Activated CD8-positive, alpha-beta memory T cell treated with anti-CD3 and anti-CD28 coated beads, Interleukin-2, amount 10 ng/mL, durations not matched to agents 7 days and 5 days (primary cell): ENCODE measurements at regions not wholly inside any gene's neighbourhood (a gene's known extent, or its start where the extent isn't known, plus 50 kb on each side); places are given as distances from the start of the nearest gene placed in this dataset.

Experiments
- ATAC-seq: fragments of 150-1000 bp; cut with Tn5 transposase; one replicate; pipeline ENCODE4 v1.10.0; 2021; ENCODE audit warnings: moderate library complexity
- CTCF ChIA-PET: fragments of 350-600 bp; sonication (Branson Sonifier 250); formaldehyde crosslinking; loops from one replicate; lab custom pipeline; 2021; ENCODE audit warnings: antibody characterized with exemption; lab: Charles Lee
- DNase-seq: peaks from one replicate; pipeline ENCODE4 v3.0.0-alpha.2; 2020
- H3K27ac Mint-ChIP-seq: one replicate; pipeline ENCODE4 v1.8.0; 2021; ENCODE audit warnings: mild to moderate bottlenecking, mixed read lengths
- H3K27me3 Mint-ChIP-seq: one replicate; pipeline ENCODE4 v1.8.0; 2021; ENCODE audit warnings: mixed read lengths
- H3K36me3 Mint-ChIP-seq: one replicate; pipeline ENCODE4 v1.8.0; 2021; ENCODE audit warnings: mild to moderate bottlenecking, mixed read lengths
- H3K4me1 Mint-ChIP-seq: one replicate; pipeline ENCODE4 v1.8.0; 2021; ENCODE audit warnings: mixed read lengths
- H3K4me3 Mint-ChIP-seq: one replicate; pipeline ENCODE4 v1.8.0; 2021; ENCODE audit warnings: mild to moderate bottlenecking, moderate library complexity, mixed read lengths
- H3K9me3 Mint-ChIP-seq: one replicate; pipeline ENCODE4 v1.8.0; 2022; ENCODE audit warnings: low read depth, mixed read lengths

GRCh38 chr2:12313445-12314126 lies 403.1 kb upstream of the TRIB2 start:
- H3K36me3 Mint-ChIP-seq = no peaks in the 10 kb centered on the region
- CTCF ChIA-PET = interaction anchor here (1.0 kb wide), 1 partner anchor 403 kb away, joined by 3 read pairs; the partner anchor contains the start of gene TRIB2
- H3K27me3 Mint-ChIP-seq = no peaks in the 10 kb centered on the region
- peaks cover 28% of the 10 kb centered on the region for H3K4me1 Mint-ChIP-seq
- ATAC-seq (peak; percentile 51), DNase-seq (no peak)
- no peaks in the 10 kb centered on the region for H3K9me3 Mint-ChIP-seq
- H3K4me3 Mint-ChIP-seq = no peak overlapping the region
- H3K27ac Mint-ChIP-seq = peak overlapping the region; percentile 24

- no peaks in the 10 kb centered on the region for H3K27me3 Mint-ChIP-seq
- no peaks in the 10 kb centered on the region for H3K9me3 Mint-ChIP-seq
- H3K27ac Mint-ChIP-seq = no peak overlapping the region
- DNase-seq (no peak), ATAC-seq (no peak)
- H3K4me1 Mint-ChIP-seq = peaks cover 26% of the 10 kb centered on the region
- CTCF ChIA-PET = interaction anchor here (1.0 kb wide), 1 partner anchor 402 kb away, joined by 3 read pairs; the partner anchor contains the start of gene TRIB2
- no peaks in the 10 kb centered on the region for H3K36me3 Mint-ChIP-seq
- H3K4me3 Mint-ChIP-seq = no peak overlapping the region
Measured at GRCh38 chr2:12314127-12314760, 402.5 kb upstream of the TRIB2 start.

GRCh38 chr2:12315224-12315623 lies 401.5 kb upstream of the TRIB2 start:
- ATAC-seq = no peak
- no peak for DNase-seq
- peaks cover 2% of the 10 kb centered on the region for H3K27me3 Mint-ChIP-seq
- CTCF ChIA-PET = no interaction called here
- H3K9me3 Mint-ChIP-seq = no peaks in the 10 kb centered on the region
- peaks cover 24% of the 10 kb centered on the region for H3K4me1 Mint-ChIP-seq
- no peaks in the 10 kb centered on the region for H3K36me3 Mint-ChIP-seq
- H3K27ac Mint-ChIP-seq = no peak overlapping the region
- no peak overlapping the region for H3K4me3 Mint-ChIP-seq

GRCh38 chr2:12316476-12316875 lies 400.3 kb upstream of the TRIB2 start:
- H3K4me3 Mint-ChIP-seq = no peak overlapping the region
- H3K4me1 Mint-ChIP-seq = peaks cover 21% of the 10 kb centered on the region
- no peak for ATAC-seq
- no peak overlapping the region for H3K27ac Mint-ChIP-seq
- H3K9me3 Mint-ChIP-seq = no peaks in the 10 kb centered on the region
- peaks cover 2% of the 10 kb centered on the region for H3K27me3 Mint-ChIP-seq
- no peak for DNase-seq
- H3K36me3 Mint-ChIP-seq = no peaks in the 10 kb centered on the region
- CTCF ChIA-PET = no interaction called here

- no peaks in the 10 kb centered on the region for H3K9me3 Mint-ChIP-seq
- H3K4me1 Mint-ChIP-seq = peaks cover 21% of the 10 kb centered on the region
- DNase-seq (no peak), ATAC-seq (no peak)
- no peaks in the 10 kb centered on the region for H3K36me3 Mint-ChIP-seq
- H3K4me3 Mint-ChIP-seq = no peak overlapping the region
- CTCF ChIA-PET = no interaction called here
- H3K27me3 Mint-ChIP-seq = peaks cover 2% of the 10 kb centered on the region
- no peak overlapping the region for H3K27ac Mint-ChIP-seq
Measured at GRCh38 chr2:12317286-12317685, 399.4 kb upstream of the TRIB2 start.

- H3K4me1 Mint-ChIP-seq = peaks cover 18% of the 10 kb centered on the region
- no peak overlapping the region for H3K27ac Mint-ChIP-seq
- H3K9me3 Mint-ChIP-seq = no peaks in the 10 kb centered on the region
- no peak overlapping the region for H3K4me3 Mint-ChIP-seq
- CTCF ChIA-PET = interaction anchor here (0.9 kb wide), 1 partner anchor 89 kb away, joined by 3 read pairs; no protein-coding TSS in a partner anchor
- ATAC-seq = no peak
- H3K36me3 Mint-ChIP-seq = no peaks in the 10 kb centered on the region
- peaks cover 2% of the 10 kb centered on the region for H3K27me3 Mint-ChIP-seq
- DNase-seq = no peak
Measured at GRCh38 chr2:12317814-12318426, 398.8 kb upstream of the TRIB2 start.

- Mint-ChIP-seq H3K4me3 (no peak overlapping the region), H3K27me3 (peaks cover 2% of the 10 kb centered on the region), H3K27ac (no peak overlapping the region), H3K4me1 (peaks cover 13% of the 10 kb centered on the region), H3K36me3 (no peaks in the 10 kb centered on the region), H3K9me3 (no peaks in the 10 kb centered on the region)
- CTCF ChIA-PET = interaction anchor here (0.9 to 1.0 kb wide), 2 partner anchors 24 to 89 kb away, joined by 3 read pairs; no protein-coding TSS in a partner anchor
- ATAC-seq (no peak), DNase-seq (no peak)
Measured at GRCh38 chr2:12318427-12319057, 398.2 kb upstream of the TRIB2 start.

- ATAC-seq (no peak), DNase-seq (no peak)
- CTCF ChIA-PET = interaction anchor here (1.0 kb wide), 1 partner anchor 24 kb away, joined by 3 read pairs; no protein-coding TSS in a partner anchor
- Mint-ChIP-seq H3K9me3 (no peaks in the 10 kb centered on the region), H3K27ac (no peak overlapping the region), H3K36me3 (no peaks in the 10 kb centered on the region), H3K27me3 (peaks cover 2% of the 10 kb centered on the region), H3K4me3 (no peak overlapping the region), H3K4me1 (no peaks in the 10 kb centered on the region)
Measured at GRCh38 chr2:12320027-12320734, 396.6 kb upstream of the TRIB2 start.

- Mint-ChIP-seq H3K27ac (no peak overlapping the region), H3K9me3 (no peaks in the 10 kb centered on the region), H3K4me3 (no peak overlapping the region), H3K4me1 (no peaks in the 10 kb centered on the region), H3K36me3 (no peaks in the 10 kb centered on the region), H3K27me3 (peaks cover 2% of the 10 kb centered on the region)
- CTCF ChIA-PET = no interaction called here
- ATAC-seq (no peak), DNase-seq (no peak)
Measured at GRCh38 chr2:12320991-12321641, 395.6 kb upstream of the TRIB2 start.

- Mint-ChIP-seq H3K4me1 (no peaks in the 10 kb centered on the region), H3K36me3 (no peaks in the 10 kb centered on the region), H3K27me3 (peaks cover 2% of the 10 kb centered on the region), H3K4me3 (no peak overlapping the region), H3K9me3 (peaks cover 2% of the 10 kb centered on the region), H3K27ac (no peak overlapping the region)
- DNase-seq (no peak), ATAC-seq (no peak)
- CTCF ChIA-PET = no interaction called here
Measured at GRCh38 chr2:12321886-12322285, 394.9 kb upstream of the TRIB2 start.

GRCh38 chr2:12325806-12326205 lies 390.9 kb upstream of the TRIB2 start:
- no peaks in the 10 kb centered on the region for H3K36me3 Mint-ChIP-seq
- peaks cover 2% of the 10 kb centered on the region for H3K27me3 Mint-ChIP-seq
- CTCF ChIA-PET = no interaction called here
- no peak for DNase-seq
- H3K9me3 Mint-ChIP-seq = peaks cover 2% of the 10 kb centered on the region
- no peaks in the 10 kb centered on the region for H3K4me1 Mint-ChIP-seq
- ATAC-seq = no peak
- no peak overlapping the region for H3K27ac Mint-ChIP-seq
- no peak overlapping the region for H3K4me3 Mint-ChIP-seq

GRCh38 chr2:12326449-12327190 lies 390.1 kb upstream of the TRIB2 start:
- CTCF ChIA-PET = interaction anchor here (0.6 kb wide), 1 partner anchor 597 kb away, joined by 4 read pairs; no protein-coding TSS in a partner anchor
- ATAC-seq (no peak), DNase-seq (no peak)
- Mint-ChIP-seq H3K4me3 (no peak overlapping the region), H3K36me3 (no peaks in the 10 kb centered on the region), H3K27ac (no peak overlapping the region), H3K27me3 (peaks cover 2% of the 10 kb centered on the region), H3K9me3 (peaks cover 2% of the 10 kb centered on the region), H3K4me1 (no peaks in the 10 kb centered on the region)
